Smooth muscle cell (in vitro differentiated cells): ENCODE measurements at regions not wholly inside any gene's neighbourhood (a gene's known extent, or its start where the extent isn't known, plus 50 kb on each side); places are given as distances from the start of the nearest gene placed in this dataset.

Source experiments
- DNase-seq: peaks from one replicate; lab custom pipeline; 2025; ENCODE audit not compliant: unreplicated experiment; lab: John Stamatoyannopoulos, UW
- H2AFZ ChIP-seq: fragments of 200-600 bp; sonication (generic); 2 replicates; pipeline ENCODE4 v1.6.0; 2016; ENCODE audit warnings: antibody characterized with exemption, low read depth, mild to moderate bottlenecking
- H3F3A ChIP-seq: fragments of 200-600 bp; sonication (generic); 2 replicates; pipeline ENCODE4 v1.6.0; 2017; ENCODE audit warnings: antibody characterized with exemption, low read depth
- H3K27ac ChIP-seq: fragments of 200-600 bp; sonication (generic); 2 replicates; pipeline ENCODE4 v1.5.1; 2016; ENCODE audit warnings: low read depth, mild to moderate bottlenecking
- H3K27me3 ChIP-seq: fragments of 200-600 bp; sonication (generic); 2 replicates; pipeline ENCODE4 v1.6.1; 2016; ENCODE audit warnings: low read depth, mild to moderate bottlenecking
- H3K36me3 ChIP-seq: fragments of 200-600 bp; sonication (generic); 2 replicates; pipeline ENCODE4 v1.5.1; 2016; ENCODE audit warnings: low read depth
- H3K4me1 ChIP-seq: fragments of 200-600 bp; sonication (generic); 2 replicates; pipeline ENCODE4 v1.5.1; 2016; ENCODE audit warnings: low read depth
- H3K4me2 ChIP-seq: fragments of 200-600 bp; sonication (generic); 2 replicates; pipeline ENCODE4 v1.6.0; 2016; ENCODE audit warnings: mild to moderate bottlenecking
- H3K4me3 ChIP-seq: fragments of 200-600 bp; sonication (generic); 2 replicates; pipeline ENCODE4 v1.5.1; 2016; ENCODE audit warnings: mild to moderate bottlenecking
- H3K79me2 ChIP-seq: fragments of 200-600 bp; sonication (generic); 2 replicates; pipeline ENCODE4 v1.6.0; 2016; ENCODE audit warnings: low read depth, mild to moderate bottlenecking
- H3K9ac ChIP-seq: fragments of 200-600 bp; sonication (generic); 2 replicates; pipeline ENCODE4 v1.6.0; 2016; ENCODE audit warnings: low read depth
- H3K9me3 ChIP-seq: fragments of 200-600 bp; sonication (generic); replicated peaks from 2 replicates; pipeline ENCODE4 v1.5.1; 2016; ENCODE audit warnings: low read depth
- H4K20me1 ChIP-seq: fragments of 200-600 bp; sonication (generic); 2 replicates; pipeline ENCODE4 v1.6.0; 2016; ENCODE audit warnings: low read depth
- WGBS: methylation state at CpG from one replicate; pipeline ENCODE4 v1.1.7; 2016; ENCODE audit warnings: low lambda C conversion rate; 5-methylcytosine and 5-hydroxymethylcytosine counted together
- TF ChIP-seq, protein P1 (sequence below): fragments of 200-600 bp; sonication (generic); IDR thresholded peaks from 2 replicates; pipeline ENCODE4 v1.5.1; 2017; ENCODE audit warnings: borderline replicate concordance, mild to moderate bottlenecking, antibody characterized with exemption; ENCODE audit not compliant: insufficient read depth, poor library complexity, severe bottlenecking

GRCh38 chr15:25587616-25588340 is 149.0 kb upstream of the UBE3A start:
- Histone ChIP-seq H4K20me1 (no peaks in the 10 kb centered on the region), H3F3A (no peaks in the 10 kb centered on the region), H3K79me2 (no peaks in the 10 kb centered on the region), H3K27me3 (no peaks in the 10 kb centered on the region), H3K4me2 (no peak overlapping the region), H3K4me3 (no peak overlapping the region), H2AFZ (no peak overlapping the region), H3K9me3 (no peaks in the 10 kb centered on the region), H3K36me3 (no peaks in the 10 kb centered on the region), H3K9ac (no peak overlapping the region), H3K4me1 (no peaks in the 10 kb centered on the region), H3K27ac (no peak overlapping the region)
- TF ChIP-seq, protein P1, sequence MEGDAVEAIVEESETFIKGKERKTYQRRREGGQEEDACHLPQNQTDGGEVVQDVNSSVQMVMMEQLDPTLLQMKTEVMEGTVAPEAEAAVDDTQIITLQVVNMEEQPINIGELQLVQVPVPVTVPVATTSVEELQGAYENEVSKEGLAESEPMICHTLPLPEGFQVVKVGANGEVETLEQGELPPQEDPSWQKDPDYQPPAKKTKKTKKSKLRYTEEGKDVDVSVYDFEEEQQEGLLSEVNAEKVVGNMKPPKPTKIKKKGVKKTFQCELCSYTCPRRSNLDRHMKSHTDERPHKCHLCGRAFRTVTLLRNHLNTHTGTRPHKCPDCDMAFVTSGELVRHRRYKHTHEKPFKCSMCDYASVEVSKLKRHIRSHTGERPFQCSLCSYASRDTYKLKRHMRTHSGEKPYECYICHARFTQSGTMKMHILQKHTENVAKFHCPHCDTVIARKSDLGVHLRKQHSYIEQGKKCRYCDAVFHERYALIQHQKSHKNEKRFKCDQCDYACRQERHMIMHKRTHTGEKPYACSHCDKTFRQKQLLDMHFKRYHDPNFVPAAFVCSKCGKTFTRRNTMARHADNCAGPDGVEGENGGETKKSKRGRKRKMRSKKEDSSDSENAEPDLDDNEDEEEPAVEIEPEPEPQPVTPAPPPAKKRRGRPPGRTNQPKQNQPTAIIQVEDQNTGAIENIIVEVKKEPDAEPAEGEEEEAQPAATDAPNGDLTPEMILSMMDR: no peak
- WGBS: 75% methylated on average over 7 of the region's 7 CpGs
- DNase-seq: no peak

- WGBS: 89% methylated on average over 4 of the region's 4 CpGs
- Histone ChIP-seq H4K20me1 (no peaks in the 10 kb centered on the region), H3K9me3 (no peaks in the 10 kb centered on the region), H3K27ac (no peak overlapping the region), H3K79me2 (no peaks in the 10 kb centered on the region), H3F3A (no peaks in the 10 kb centered on the region), H3K4me1 (no peaks in the 10 kb centered on the region), H3K27me3 (no peaks in the 10 kb centered on the region), H3K9ac (no peak overlapping the region), H3K4me3 (no peak overlapping the region), H3K4me2 (no peak overlapping the region), H2AFZ (no peak overlapping the region), H3K36me3 (no peaks in the 10 kb centered on the region)
- no peak for DNase-seq
- TF ChIP-seq, protein P1: no peak
Observed at GRCh38 chr15:25582886-25583285, 144.1 kb upstream of the UBE3A start.

DNA sequence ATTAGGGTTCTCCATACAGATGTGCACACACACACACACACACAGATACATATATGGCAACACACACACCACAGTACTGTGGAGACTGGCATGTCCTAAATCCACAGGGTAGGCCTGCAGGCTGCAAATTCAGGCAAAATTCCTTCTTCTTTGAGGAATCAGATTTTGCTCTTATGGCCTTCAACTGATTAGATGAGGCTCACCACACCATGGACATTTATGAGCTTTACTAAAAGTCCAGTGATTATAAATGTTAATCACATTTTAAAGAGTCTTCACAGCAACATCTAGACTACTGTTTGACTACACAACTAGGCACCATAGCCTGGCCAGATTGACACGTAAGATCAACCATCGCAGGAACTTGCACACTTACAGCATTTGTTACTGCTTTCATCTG is 140.3 kb upstream of the UBE3A start:
- WGBS: 98% methylated on average over 2 of the region's 2 CpGs
- no peaks in the 10 kb centered on the region for H3K27me3 ChIP-seq
- TF ChIP-seq, protein P1: no peak
- no peaks in the 10 kb centered on the region for H3K4me1 ChIP-seq
- H2AFZ ChIP-seq: no peak overlapping the region
- H3K79me2 ChIP-seq: no peaks in the 10 kb centered on the region
- no peak for DNase-seq
- H3K4me3 ChIP-seq: no peak overlapping the region
- no peak overlapping the region for H3K27ac ChIP-seq
- H3K9ac ChIP-seq: no peak overlapping the region
- H3K9me3 ChIP-seq: no peaks in the 10 kb centered on the region
- H3K4me2 ChIP-seq: no peak overlapping the region
- no peaks in the 10 kb centered on the region for H3K36me3 ChIP-seq
- H4K20me1 ChIP-seq: no peaks in the 10 kb centered on the region
- H3F3A ChIP-seq: no peaks in the 10 kb centered on the region

- Histone ChIP-seq H3K79me2 (no peaks in the 10 kb centered on the region), H3K27me3 (no peaks in the 10 kb centered on the region), H4K20me1 (no peaks in the 10 kb centered on the region), H3K4me3 (no peak overlapping the region), H3K4me2 (no peak overlapping the region), H3F3A (no peaks in the 10 kb centered on the region), H3K9me3 (no peaks in the 10 kb centered on the region), H2AFZ (no peak overlapping the region), H3K27ac (no peak overlapping the region), H3K4me1 (no peaks in the 10 kb centered on the region), H3K36me3 (no peaks in the 10 kb centered on the region), H3K9ac (no peak overlapping the region)
- 90% methylated on average over 4 of the region's 4 CpGs for WGBS
- no peak for DNase-seq
- TF ChIP-seq, protein P1: no peak
Observed at GRCh38 chr15:25572191-25572590, 133.4 kb upstream of the UBE3A start.
